Smooth muscle cell (in vitro differentiated cells): ENCODE measurements at regions not wholly inside any gene's neighbourhood (a gene's known extent, or its start where the extent isn't known, plus 50 kb on each side); places are given as distances from the start of the nearest gene placed in this dataset.
"Not testable (repeated sequence)": the region's sequence is repeated elsewhere in the genome, so short reads cannot be mapped to it uniquely, and the experiment has no call there.

Experiments
- DNase-seq: peaks from one replicate; lab custom pipeline; 2025; ENCODE audit not compliant: unreplicated experiment; lab: John Stamatoyannopoulos, UW
- H2AFZ ChIP-seq: fragments of 200-600 bp; sonication (generic); 2 replicates; pipeline ENCODE4 v1.6.0; 2016; ENCODE audit warnings: antibody characterized with exemption, low read depth, mild to moderate bottlenecking
- H3F3A ChIP-seq: fragments of 200-600 bp; sonication (generic); 2 replicates; pipeline ENCODE4 v1.6.0; 2017; ENCODE audit warnings: antibody characterized with exemption, low read depth
- H3K27ac ChIP-seq: fragments of 200-600 bp; sonication (generic); 2 replicates; pipeline ENCODE4 v1.5.1; 2016; ENCODE audit warnings: low read depth, mild to moderate bottlenecking
- H3K27me3 ChIP-seq: fragments of 200-600 bp; sonication (generic); 2 replicates; pipeline ENCODE4 v1.6.1; 2016; ENCODE audit warnings: low read depth, mild to moderate bottlenecking
- H3K36me3 ChIP-seq: fragments of 200-600 bp; sonication (generic); 2 replicates; pipeline ENCODE4 v1.5.1; 2016; ENCODE audit warnings: low read depth
- H3K4me1 ChIP-seq: fragments of 200-600 bp; sonication (generic); 2 replicates; pipeline ENCODE4 v1.5.1; 2016; ENCODE audit warnings: low read depth
- H3K4me2 ChIP-seq: fragments of 200-600 bp; sonication (generic); 2 replicates; pipeline ENCODE4 v1.6.0; 2016; ENCODE audit warnings: mild to moderate bottlenecking
- H3K4me3 ChIP-seq: fragments of 200-600 bp; sonication (generic); 2 replicates; pipeline ENCODE4 v1.5.1; 2016; ENCODE audit warnings: mild to moderate bottlenecking
- H3K79me2 ChIP-seq: fragments of 200-600 bp; sonication (generic); 2 replicates; pipeline ENCODE4 v1.6.0; 2016; ENCODE audit warnings: low read depth, mild to moderate bottlenecking
- H3K9ac ChIP-seq: fragments of 200-600 bp; sonication (generic); 2 replicates; pipeline ENCODE4 v1.6.0; 2016; ENCODE audit warnings: low read depth
- H3K9me3 ChIP-seq: fragments of 200-600 bp; sonication (generic); replicated peaks from 2 replicates; pipeline ENCODE4 v1.5.1; 2016; ENCODE audit warnings: low read depth
- H4K20me1 ChIP-seq: fragments of 200-600 bp; sonication (generic); 2 replicates; pipeline ENCODE4 v1.6.0; 2016; ENCODE audit warnings: low read depth
- WGBS: methylation state at CpG from one replicate; pipeline ENCODE4 v1.1.7; 2016; ENCODE audit warnings: low lambda C conversion rate; 5-methylcytosine and 5-hydroxymethylcytosine counted together

- not testable (repeated sequence) for H3K4me3 ChIP-seq, H4K20me1 ChIP-seq, H3K9me3 ChIP-seq, H3K27me3 ChIP-seq, H3F3A ChIP-seq, H3K4me1 ChIP-seq, DNase-seq, H3K4me2 ChIP-seq, H3K36me3 ChIP-seq, H2AFZ ChIP-seq, H3K9ac ChIP-seq, H3K79me2 ChIP-seq
- 19% methylated on average over 7 of the region's 7 CpGs for WGBS
- H3K27ac ChIP-seq, result peak overlapping the region; percentile 80
Observed at GRCh38 chr16:29266612-29267011, 139.9 kb downstream of the NPIPB11 start.

DNA sequence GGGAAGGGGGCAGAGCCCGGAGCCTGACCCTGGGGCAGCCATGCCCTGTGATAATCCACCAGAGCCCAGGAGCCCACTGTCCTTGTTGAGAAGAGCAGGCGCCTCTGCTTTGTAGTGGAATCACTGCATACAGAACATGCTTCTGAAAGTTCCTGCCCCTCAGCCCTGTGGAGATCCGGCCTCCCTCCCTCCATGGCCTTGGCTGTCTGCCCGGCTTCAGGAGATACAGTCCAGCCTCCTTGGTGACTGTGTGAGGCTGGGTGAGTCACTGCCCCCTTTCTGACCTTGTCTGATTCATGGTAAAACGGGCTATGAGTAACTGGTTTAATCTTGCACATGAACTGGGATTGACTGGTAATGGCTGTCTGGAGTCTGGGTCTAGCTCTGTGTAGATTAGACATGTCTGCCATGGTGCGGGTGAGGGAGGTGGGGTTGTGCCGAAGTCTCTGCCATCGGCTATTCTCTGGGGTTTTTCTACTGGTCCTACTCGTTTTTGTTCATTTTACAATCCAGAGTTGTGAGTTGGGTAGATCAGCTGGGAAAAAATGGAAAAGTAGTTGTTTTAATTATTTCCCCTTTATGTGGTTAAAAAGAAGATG lies 141.2 kb downstream of the NPIPB11 start:
- peak overlapping the region; percentile 68 for H3K4me2 ChIP-seq
- H3K36me3 ChIP-seq, H3F3A ChIP-seq, H4K20me1 ChIP-seq, H3K79me2 ChIP-seq, H2AFZ ChIP-seq, H3K27me3 ChIP-seq, H3K4me1 ChIP-seq, H3K4me3 ChIP-seq, H3K9me3 ChIP-seq: not testable (repeated sequence)
- H3K27ac ChIP-seq, result peak overlapping the region; percentile 91
- DNase-seq, result peak; percentile 63
- H3K9ac ChIP-seq, result peak overlapping the region; percentile 39
- WGBS, result 8% methylated on average over 8 of the region's 9 CpGs

- not testable (repeated sequence) for H2AFZ ChIP-seq
Observed at GRCh38 chr16:29264080-29264837, 142.3 kb downstream of the NPIPB11 start.

DNA sequence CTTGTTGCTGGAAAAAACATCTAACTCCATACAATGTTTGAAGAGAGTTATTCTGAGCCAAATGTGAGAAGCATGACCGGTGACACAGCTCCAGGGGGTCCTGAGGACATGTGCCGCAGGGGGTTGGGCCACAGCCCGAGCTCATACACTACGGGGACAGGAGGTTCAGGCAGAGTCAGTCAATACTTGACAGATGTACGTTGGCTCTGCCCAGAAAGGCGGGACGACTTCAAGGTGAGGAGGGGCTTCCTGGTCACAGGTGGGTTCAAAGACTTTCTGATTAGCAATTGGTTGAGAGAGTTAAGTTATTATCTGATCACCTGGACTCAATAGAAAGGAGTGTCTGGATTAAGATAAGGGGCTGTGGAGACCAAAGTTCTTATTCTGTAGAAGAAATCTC lies 143.8 kb downstream of the NPIPB11 start:
- H3K4me1 ChIP-seq, H3K4me3 ChIP-seq, H3K36me3 ChIP-seq, H3K27ac ChIP-seq, H4K20me1 ChIP-seq, H3K79me2 ChIP-seq, H3K9me3 ChIP-seq, H3K27me3 ChIP-seq, H3F3A ChIP-seq, H3K9ac ChIP-seq, H3K4me2 ChIP-seq, DNase-seq, H2AFZ ChIP-seq: not testable (repeated sequence)
- 97% methylated on average over 7 of the region's 7 CpGs for WGBS

More at GRCh38 chr16:29264080-29264837, 142.3 kb downstream of the NPIPB11 start:
- H3K79me2 ChIP-seq, H3K4me3 ChIP-seq, H3K9me3 ChIP-seq, H3F3A ChIP-seq, H3K27me3 ChIP-seq, H4K20me1 ChIP-seq, H3K36me3 ChIP-seq, DNase-seq, H3K4me1 ChIP-seq: not testable (repeated sequence)
- 75% methylated on average over 11 of the region's 11 CpGs for WGBS
- H3K9ac ChIP-seq, result peak overlapping the region; percentile 39
- peak overlapping the region; percentile 91 for H3K27ac ChIP-seq
- peak overlapping the region; percentile 68 for H3K4me2 ChIP-seq

- not testable (repeated sequence) for H3K9me3 ChIP-seq, H3K36me3 ChIP-seq, H3K27me3 ChIP-seq, H3K9ac ChIP-seq, DNase-seq, H3K4me1 ChIP-seq, H3K4me3 ChIP-seq, H2AFZ ChIP-seq, H3K79me2 ChIP-seq, H4K20me1 ChIP-seq, H3F3A ChIP-seq
- Histone ChIP-seq H3K4me2 (peak overlapping the region; percentile 67), H3K27ac (peak overlapping the region; percentile 62)
- 59% methylated on average over 30 of the region's 37 CpGs for WGBS
Observed at GRCh38 chr16:29261427-29262248, 144.9 kb downstream of the NPIPB11 start.

- H3K9ac ChIP-seq, H3K79me2 ChIP-seq, H3K36me3 ChIP-seq, H3K9me3 ChIP-seq, H3K4me1 ChIP-seq, H3K27me3 ChIP-seq, H2AFZ ChIP-seq, DNase-seq, H3F3A ChIP-seq, H4K20me1 ChIP-seq, H3K4me3 ChIP-seq: not testable (repeated sequence)
- Histone ChIP-seq H3K27ac (peak overlapping the region; percentile 62), H3K4me2 (peak overlapping the region; percentile 44)
- 72% methylated on average over 25 of the region's 25 CpGs for WGBS
Observed at GRCh38 chr16:29260683-29261426, 145.7 kb downstream of the NPIPB11 start.

- H3K27ac ChIP-seq, H3K36me3 ChIP-seq, H3K4me2 ChIP-seq, H3K79me2 ChIP-seq, H3K27me3 ChIP-seq, DNase-seq, H3K4me3 ChIP-seq, H3K4me1 ChIP-seq, H3F3A ChIP-seq, H2AFZ ChIP-seq, H3K9ac ChIP-seq, H4K20me1 ChIP-seq, H3K9me3 ChIP-seq: not testable (repeated sequence)
- WGBS, result 78% methylated on average over 24 of the region's 25 CpGs
Observed at GRCh38 chr16:29259635-29260457, 146.7 kb downstream of the NPIPB11 start.
